ENCODE measurements at regions not wholly inside any gene's neighbourhood (a gene's known extent, or its start where the extent isn't known, plus 50 kb on each side); places are given as distances from the start of the nearest gene placed in this dataset.
A peak's percentile ranks its signal among the peaks of the same experiment; 100 is the strongest.

- DNase-seq (ENCODE audit: insufficient read length, low spot score) (no peak), FAIRE-seq (no peak)
- TF ChIP-seq CTCF (IDR thresholded peaks at IDR 0.05; ENCODE audit: insufficient read depth, missing control alignments), result no peak
Observed at GRCh38 chr7:96526496-96526895, 183.2 kb downstream of the SEM1 start.

- TF ChIP-seq CTCF (IDR thresholded peaks at IDR 0.05; ENCODE audit: insufficient read depth, missing control alignments), result no peak
- DNase-seq (ENCODE audit: insufficient read length, low spot score) (no peak), FAIRE-seq (no peak)
Observed at GRCh38 chr7:96521068-96521894, 188.4 kb downstream of the SEM1 start.

- TF ChIP-seq CTCF (IDR thresholded peaks at IDR 0.05; ENCODE audit: insufficient read depth, missing control alignments), result no peak
- FAIRE-seq, result peak; percentile 41
- DNase-seq (ENCODE audit: insufficient read length, low spot score), result no peak
Observed at GRCh38 chr7:96508371-96508770, 186.5 kb upstream of the SLC25A13 start.

GRCh38 chr7:96503597-96503996 is 181.7 kb upstream of the SLC25A13 start:
- DNase-seq (ENCODE audit: insufficient read length, low spot score) (no peak), FAIRE-seq (no peak)
- no peak for TF ChIP-seq CTCF (IDR thresholded peaks at IDR 0.05; ENCODE audit: insufficient read depth, missing control alignments)

- no peak for DNase-seq (ENCODE audit: insufficient read length, low spot score)
- TF ChIP-seq CTCF (IDR thresholded peaks at IDR 0.05; ENCODE audit: insufficient read depth, missing control alignments), result no peak
- no peak for FAIRE-seq
Observed at GRCh38 chr7:96501318-96501717, 179.4 kb upstream of the SLC25A13 start.

- no peak for FAIRE-seq
- DNase-seq (ENCODE audit: insufficient read length, low spot score), result no peak
- no peak for TF ChIP-seq CTCF (IDR thresholded peaks at IDR 0.05; ENCODE audit: insufficient read depth, missing control alignments)
Observed at GRCh38 chr7:96499532-96499931, 177.6 kb upstream of the SLC25A13 start.

- no peak for FAIRE-seq
- TF ChIP-seq CTCF (IDR thresholded peaks at IDR 0.05; ENCODE audit: insufficient read depth, missing control alignments), result no peak
- no peak for DNase-seq (ENCODE audit: insufficient read length, low spot score)
Observed at GRCh38 chr7:96497567-96497966, 175.7 kb upstream of the SLC25A13 start.
